Glutamatergic neuron (in vitro differentiated cells): ENCODE measurements at regions not wholly inside any gene's neighbourhood (a gene's known extent, or its start where the extent isn't known, plus 50 kb on each side); places are given as distances from the start of the nearest gene placed in this dataset.

Experiments
- DNase-seq: peaks from one replicate; pipeline ENCODE4 v3.0.0; 2022
- H3K27ac Mint-ChIP-seq: one replicate; pipeline ENCODE4 v1.8.0; 2020; ENCODE audit warnings: mild to moderate bottlenecking, mixed read lengths, inconsistent platforms; ENCODE audit not compliant: unreplicated experiment
- H3K27me3 Mint-ChIP-seq: one replicate; pipeline ENCODE4 v1.8.0; 2020; ENCODE audit warnings: mild to moderate bottlenecking, moderate library complexity, mixed read lengths, inconsistent platforms; ENCODE audit not compliant: unreplicated experiment
- H3K36me3 Mint-ChIP-seq: one replicate; pipeline ENCODE4 v1.8.0; 2020; ENCODE audit warnings: mild to moderate bottlenecking, mixed read lengths, inconsistent platforms; ENCODE audit not compliant: unreplicated experiment
- H3K4me1 Mint-ChIP-seq: one replicate; pipeline ENCODE4 v1.8.0; 2020; ENCODE audit warnings: mild to moderate bottlenecking, low read depth, mixed read lengths, inconsistent platforms; ENCODE audit not compliant: unreplicated experiment
- H3K4me3 Mint-ChIP-seq: one replicate; pipeline ENCODE4 v1.8.0; 2020; ENCODE audit warnings: mild to moderate bottlenecking, mixed read lengths, inconsistent platforms; ENCODE audit not compliant: unreplicated experiment
- H3K9me3 Mint-ChIP-seq: one replicate; pipeline ENCODE4 v1.8.0; 2020; ENCODE audit warnings: mild to moderate bottlenecking, moderate library complexity, mixed read lengths, inconsistent platforms; ENCODE audit not compliant: unreplicated experiment
- CTCF ChIP-seq: fragments of 200-600 bp; sonication (generic); IDR thresholded peaks from one replicate; pipeline ENCODE4 v1.5.0; 2021; ENCODE audit not compliant: partially characterized antibody, unreplicated experiment

- no peak for DNase-seq
- Mint-ChIP-seq H3K4me3 (no peak overlapping the region), H3K36me3 (peaks cover 9% of the 10 kb centered on the region)
Measured at GRCh38 chr10:107502229-107502985, 337.9 kb upstream of the SORCS1 start.

GRCh38 chr10:107498983-107499382, 334.5 kb upstream of the SORCS1 start:
- no peaks in the 10 kb centered on the region for H3K27me3 Mint-ChIP-seq
- DNase-seq, result no peak
- H3K27ac Mint-ChIP-seq, result no peak overlapping the region
- H3K9me3 Mint-ChIP-seq, result peaks cover 1% of the 10 kb centered on the region
- no peak overlapping the region for H3K4me3 Mint-ChIP-seq
- no peak for TF ChIP-seq CTCF
- H3K36me3 Mint-ChIP-seq, result peaks cover 4% of the 10 kb centered on the region
- H3K4me1 Mint-ChIP-seq, result no peaks in the 10 kb centered on the region

More at GRCh38 chr10:107502229-107502985, 337.9 kb upstream of the SORCS1 start:
- Mint-ChIP-seq H3K27me3 (peaks cover 6% of the 10 kb centered on the region), H3K4me1 (no peaks in the 10 kb centered on the region), H3K9me3 (peaks cover 4% of the 10 kb centered on the region), H3K27ac (no peak overlapping the region)
- TF ChIP-seq CTCF, result no peak

GRCh38 chr10:107497024-107497423, 332.5 kb upstream of the SORCS1 start:
- Mint-ChIP-seq H3K9me3 (no peaks in the 10 kb centered on the region), H3K27ac (no peak overlapping the region), H3K4me1 (no peaks in the 10 kb centered on the region), H3K27me3 (no peaks in the 10 kb centered on the region), H3K36me3 (peaks cover 4% of the 10 kb centered on the region), H3K4me3 (no peak overlapping the region)
- DNase-seq, result no peak
- no peak for TF ChIP-seq CTCF

- Mint-ChIP-seq H3K36me3 (peaks cover 2% of the 10 kb centered on the region), H3K9me3 (no peaks in the 10 kb centered on the region), H3K4me3 (no peak overlapping the region), H3K27ac (no peak overlapping the region), H3K27me3 (no peaks in the 10 kb centered on the region), H3K4me1 (no peaks in the 10 kb centered on the region)
- DNase-seq, result no peak
- no peak for TF ChIP-seq CTCF
Measured at GRCh38 chr10:107496594-107496993, 332.1 kb upstream of the SORCS1 start.

- no peak for TF ChIP-seq CTCF
- Mint-ChIP-seq H3K4me3 (no peak overlapping the region), H3K36me3 (no peaks in the 10 kb centered on the region), H3K27me3 (no peaks in the 10 kb centered on the region), H3K27ac (no peak overlapping the region), H3K4me1 (no peaks in the 10 kb centered on the region), H3K9me3 (no peaks in the 10 kb centered on the region)
- no peak for DNase-seq
Measured at GRCh38 chr10:107492389-107492788, 327.9 kb upstream of the SORCS1 start.
